ENCODE measurements at regions not wholly inside any gene's neighbourhood (a gene's known extent, or its start where the extent isn't known, plus 50 kb on each side); places are given as distances from the start of the nearest gene placed in this dataset.

DNA sequence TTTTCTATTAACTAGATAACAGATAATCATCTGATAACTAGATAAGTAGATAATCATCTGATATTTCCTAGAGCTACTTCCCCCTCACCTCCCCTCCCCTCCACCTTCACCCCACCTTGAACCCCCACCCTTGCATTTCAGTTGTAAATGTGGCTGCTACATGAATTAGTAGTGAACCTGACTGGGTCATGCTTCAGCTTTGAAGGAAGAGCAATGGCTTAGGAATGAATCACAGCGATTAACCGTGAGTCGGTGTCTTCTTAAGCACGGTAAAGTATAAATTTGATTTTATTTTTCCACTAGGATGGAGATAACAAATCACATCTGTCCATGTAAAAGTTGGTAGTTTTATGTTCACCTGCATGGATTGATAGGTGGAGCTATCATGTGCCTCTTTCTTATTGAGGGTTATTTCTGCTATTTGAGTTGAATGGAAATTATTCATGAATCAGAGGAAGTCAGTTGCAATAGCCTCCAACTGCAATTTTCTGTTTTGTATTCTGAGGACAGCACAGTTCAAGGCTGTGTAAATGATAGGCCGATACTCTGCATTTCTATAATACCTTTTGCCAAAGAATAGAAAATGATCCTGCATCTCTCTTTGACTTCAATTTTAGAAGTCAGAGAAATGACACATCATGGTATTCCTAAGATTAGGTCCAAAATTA lies 235.0 kb downstream of the PTGER3 start:
- TF ChIP-seq, protein P1, sequence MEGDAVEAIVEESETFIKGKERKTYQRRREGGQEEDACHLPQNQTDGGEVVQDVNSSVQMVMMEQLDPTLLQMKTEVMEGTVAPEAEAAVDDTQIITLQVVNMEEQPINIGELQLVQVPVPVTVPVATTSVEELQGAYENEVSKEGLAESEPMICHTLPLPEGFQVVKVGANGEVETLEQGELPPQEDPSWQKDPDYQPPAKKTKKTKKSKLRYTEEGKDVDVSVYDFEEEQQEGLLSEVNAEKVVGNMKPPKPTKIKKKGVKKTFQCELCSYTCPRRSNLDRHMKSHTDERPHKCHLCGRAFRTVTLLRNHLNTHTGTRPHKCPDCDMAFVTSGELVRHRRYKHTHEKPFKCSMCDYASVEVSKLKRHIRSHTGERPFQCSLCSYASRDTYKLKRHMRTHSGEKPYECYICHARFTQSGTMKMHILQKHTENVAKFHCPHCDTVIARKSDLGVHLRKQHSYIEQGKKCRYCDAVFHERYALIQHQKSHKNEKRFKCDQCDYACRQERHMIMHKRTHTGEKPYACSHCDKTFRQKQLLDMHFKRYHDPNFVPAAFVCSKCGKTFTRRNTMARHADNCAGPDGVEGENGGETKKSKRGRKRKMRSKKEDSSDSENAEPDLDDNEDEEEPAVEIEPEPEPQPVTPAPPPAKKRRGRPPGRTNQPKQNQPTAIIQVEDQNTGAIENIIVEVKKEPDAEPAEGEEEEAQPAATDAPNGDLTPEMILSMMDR (conservative IDR thresholded peaks at IDR 0.05): no peak
- TF ChIP-seq EZH2 (IDR thresholded peaks at IDR 0.05; ENCODE audit: low read depth): no peak

Measured in PC-9 (cell line).